ENCODE measurements at regions not wholly inside any gene's neighbourhood (a gene's known extent, or its start where the extent isn't known, plus 50 kb on each side); places are given as distances from the start of the nearest gene placed in this dataset.
A peak's percentile ranks its signal among the peaks of the same experiment; 100 is the strongest.

- Histone ChIP-seq H3K9me2 (ENCODE audit: insufficient read depth, low read length) (no peaks in the 10 kb centered on the region), H2AFZ (ENCODE audit: low read length) (no peak overlapping the region), H3K4me3 (ENCODE audit: low read depth, low read length, poor library complexity, severe bottlenecking) (no peak overlapping the region), H3K9me3 (ENCODE audit: low read length) (no peaks in the 10 kb centered on the region), H3K79me2 (ENCODE audit: insufficient read depth, low read depth, low read length) (no peaks in the 10 kb centered on the region), H3K36me3 (ENCODE audit: insufficient read depth, low read length) (no peaks in the 10 kb centered on the region), H3K4me1 (ENCODE audit: insufficient read depth, low read length, poor library complexity, severe bottlenecking) (peaks cover 10% of the 10 kb centered on the region), H4K20me1 (ENCODE audit: insufficient read depth, low read length) (no peaks in the 10 kb centered on the region), H3K4me2 (ENCODE audit: low read length) (no peak overlapping the region), H3K27ac (ENCODE audit: low read depth, low read length, poor library complexity, severe bottlenecking) (no peak overlapping the region)
- no peak for TF ChIP-seq EZH2phosphoT487 (IDR thresholded peaks at IDR 0.05; ENCODE audit: borderline replicate concordance, low read depth, low read length)
- TF ChIP-seq, protein P1, sequence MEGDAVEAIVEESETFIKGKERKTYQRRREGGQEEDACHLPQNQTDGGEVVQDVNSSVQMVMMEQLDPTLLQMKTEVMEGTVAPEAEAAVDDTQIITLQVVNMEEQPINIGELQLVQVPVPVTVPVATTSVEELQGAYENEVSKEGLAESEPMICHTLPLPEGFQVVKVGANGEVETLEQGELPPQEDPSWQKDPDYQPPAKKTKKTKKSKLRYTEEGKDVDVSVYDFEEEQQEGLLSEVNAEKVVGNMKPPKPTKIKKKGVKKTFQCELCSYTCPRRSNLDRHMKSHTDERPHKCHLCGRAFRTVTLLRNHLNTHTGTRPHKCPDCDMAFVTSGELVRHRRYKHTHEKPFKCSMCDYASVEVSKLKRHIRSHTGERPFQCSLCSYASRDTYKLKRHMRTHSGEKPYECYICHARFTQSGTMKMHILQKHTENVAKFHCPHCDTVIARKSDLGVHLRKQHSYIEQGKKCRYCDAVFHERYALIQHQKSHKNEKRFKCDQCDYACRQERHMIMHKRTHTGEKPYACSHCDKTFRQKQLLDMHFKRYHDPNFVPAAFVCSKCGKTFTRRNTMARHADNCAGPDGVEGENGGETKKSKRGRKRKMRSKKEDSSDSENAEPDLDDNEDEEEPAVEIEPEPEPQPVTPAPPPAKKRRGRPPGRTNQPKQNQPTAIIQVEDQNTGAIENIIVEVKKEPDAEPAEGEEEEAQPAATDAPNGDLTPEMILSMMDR (conservative IDR thresholded peaks at IDR 0.05; ENCODE audit: low read length): no peak
- CTCF ChIA-PET (ENCODE audit: unreplicated experiment): no interaction called here
- POLR2A ChIA-PET: no interaction called here
- BruUV-seq (replicated peaks): no TSS peak
- intact Hi-C loops (cut with micrococcal nuclease; ENCODE audit: unreplicated experiment): no loop called here
- DNase-seq (ENCODE audit: low spot score): no peak
These were observed 405.1 kb downstream of the TNS1 start for GRCh38 chr2:217597681-217598080.

- DNase-seq (ENCODE audit: low spot score): no peak
- no peaks in the 10 kb centered on the region for H3K36me3 ChIP-seq (ENCODE audit: insufficient read depth, low read length)
- no peak overlapping the region for H3K27ac ChIP-seq (ENCODE audit: low read depth, low read length, poor library complexity, severe bottlenecking)
- peaks cover 10% of the 10 kb centered on the region for H3K4me1 ChIP-seq (ENCODE audit: insufficient read depth, low read length, poor library complexity, severe bottlenecking)
- TF ChIP-seq, protein P1 (conservative IDR thresholded peaks at IDR 0.05; ENCODE audit: low read length): no peak
- no peak for TF ChIP-seq EZH2phosphoT487 (IDR thresholded peaks at IDR 0.05; ENCODE audit: borderline replicate concordance, low read depth, low read length)
- no peaks in the 10 kb centered on the region for H3K79me2 ChIP-seq (ENCODE audit: insufficient read depth, low read depth, low read length)
- H3K9me2 ChIP-seq (ENCODE audit: insufficient read depth, low read length): no peaks in the 10 kb centered on the region
- no peak overlapping the region for H3K4me3 ChIP-seq (ENCODE audit: low read depth, low read length, poor library complexity, severe bottlenecking)
- ChIA-PET POLR2A (no interaction called here), CTCF (ENCODE audit: unreplicated experiment) (no interaction called here)
- H2AFZ ChIP-seq (ENCODE audit: low read length): no peak overlapping the region
- intact Hi-C loops (cut with micrococcal nuclease; ENCODE audit: unreplicated experiment): no loop called here
- H3K9me3 ChIP-seq (ENCODE audit: low read length): no peaks in the 10 kb centered on the region
- BruUV-seq (replicated peaks): no TSS peak
- H3K4me2 ChIP-seq (ENCODE audit: low read length): no peak overlapping the region
- H4K20me1 ChIP-seq (ENCODE audit: insufficient read depth, low read length): no peaks in the 10 kb centered on the region
These were observed 405.6 kb downstream of the TNS1 start for GRCh38 chr2:217597145-217597544.

- Histone ChIP-seq H3K79me2 (ENCODE audit: insufficient read depth, low read depth, low read length) (no peaks in the 10 kb centered on the region), H3K4me1 (ENCODE audit: insufficient read depth, low read length, poor library complexity, severe bottlenecking) (peaks cover 10% of the 10 kb centered on the region), H3K4me2 (ENCODE audit: low read length) (peak overlapping the region; percentile 21; the same call in 1 of the 2 replicates), H3K9me2 (ENCODE audit: insufficient read depth, low read length) (no peaks in the 10 kb centered on the region), H3K4me3 (ENCODE audit: low read depth, low read length, poor library complexity, severe bottlenecking) (no peak overlapping the region), H2AFZ (ENCODE audit: low read length) (no peak overlapping the region; the same call in 1 of the 2 replicates), H3K9me3 (ENCODE audit: low read length) (no peaks in the 10 kb centered on the region), H4K20me1 (ENCODE audit: insufficient read depth, low read length) (no peaks in the 10 kb centered on the region), H3K36me3 (ENCODE audit: insufficient read depth, low read length) (no peaks in the 10 kb centered on the region), H3K27ac (ENCODE audit: low read depth, low read length, poor library complexity, severe bottlenecking) (no peak overlapping the region)
- POLR2A ChIA-PET: no interaction called here
- no peak for TF ChIP-seq EZH2phosphoT487 (IDR thresholded peaks at IDR 0.05; ENCODE audit: borderline replicate concordance, low read depth, low read length)
- CTCF ChIA-PET (ENCODE audit: unreplicated experiment): no interaction called here
- DNase-seq (ENCODE audit: low spot score): peak; percentile 51
- no TSS peak for BruUV-seq (replicated peaks)
- intact Hi-C loops (cut with micrococcal nuclease; ENCODE audit: unreplicated experiment): no loop called here
These were observed 409.1 kb downstream of the TNS1 start for GRCh38 chr2:217593732-217594131.
